HepG2 (cell line): ENCODE measurements at regions not wholly inside any gene's neighbourhood (a gene's known extent, or its start where the extent isn't known, plus 50 kb on each side); places are given as distances from the start of the nearest gene placed in this dataset.

ENCODE experiments used
- ATAD3A ChIP-seq: sonication (generic); formaldehyde crosslinking; IDR thresholded peaks from 2 replicates; pipeline ENCODE4 v1.4.0; 2020; ENCODE audit warnings: missing genetic modification reagents
- CEBPZ ChIP-seq: IDR thresholded peaks from 2 replicates; pipeline ENCODE4 v1.6.1; 2012; ENCODE audit warnings: low read length, improper control_type of control experiment
- FUBP1 ChIP-seq: sonication (generic); formaldehyde crosslinking; IDR thresholded peaks from 2 replicates; pipeline ENCODE4 v1.5.1; 2020; ENCODE audit warnings: missing genetic modification reagents, mild to moderate bottlenecking, borderline replicate concordance
- ISL2 ChIP-seq: sonication (generic); formaldehyde crosslinking; IDR thresholded peaks from 2 replicates; pipeline ENCODE4 v1.5.0; 2020; ENCODE audit warnings: missing genetic modification reagents
- REPIN1 ChIP-seq: sonication (generic); formaldehyde crosslinking; IDR thresholded peaks from 2 replicates; pipeline ENCODE4 v1.8.0; 2022; ENCODE audit warnings: missing genetic modification reagents, low read depth, mild to moderate bottlenecking, borderline replicate concordance
- SNAPC5 ChIP-seq: sonication (generic); formaldehyde crosslinking; IDR thresholded peaks from 2 replicates; pipeline ENCODE4 v1.8.1; 2023; ENCODE audit warnings: mild to moderate bottlenecking, missing genetic modification reagents, borderline replicate concordance
- THAP7 ChIP-seq: sonication (generic); formaldehyde crosslinking; IDR thresholded peaks from 2 replicates; pipeline ENCODE4 v1.8.1; 2023; ENCODE audit warnings: mild to moderate bottlenecking, missing genetic modification reagents
- ZNF281 ChIP-seq: sonication (generic); formaldehyde crosslinking; IDR thresholded peaks from 2 replicates; pipeline ENCODE4 v1.4.0; 2020; ENCODE audit warnings: missing genetic modification reagents, borderline replicate concordance
- ZNF350 ChIP-seq: sonication (generic); formaldehyde crosslinking; IDR thresholded peaks from 2 replicates; pipeline ENCODE4 v1.4.0; 2020; ENCODE audit warnings: mild to moderate bottlenecking, low read depth, missing genetic modification reagents, borderline replicate concordance
- TF ChIP-seq, protein P1 (sequence below): sonication (generic); formaldehyde crosslinking; IDR thresholded peaks from 2 replicates; pipeline ENCODE4 v1.4.0; 2020; ENCODE audit warnings: missing genetic modification reagents
- TF ChIP-seq, protein P2 (sequence below): sonication (generic); formaldehyde crosslinking; IDR thresholded peaks from 2 replicates; pipeline ENCODE4 v1.5.1; 2020; ENCODE audit warnings: mild to moderate bottlenecking, missing genetic modification reagents, moderate library complexity

- TF ChIP-seq, protein P1, sequence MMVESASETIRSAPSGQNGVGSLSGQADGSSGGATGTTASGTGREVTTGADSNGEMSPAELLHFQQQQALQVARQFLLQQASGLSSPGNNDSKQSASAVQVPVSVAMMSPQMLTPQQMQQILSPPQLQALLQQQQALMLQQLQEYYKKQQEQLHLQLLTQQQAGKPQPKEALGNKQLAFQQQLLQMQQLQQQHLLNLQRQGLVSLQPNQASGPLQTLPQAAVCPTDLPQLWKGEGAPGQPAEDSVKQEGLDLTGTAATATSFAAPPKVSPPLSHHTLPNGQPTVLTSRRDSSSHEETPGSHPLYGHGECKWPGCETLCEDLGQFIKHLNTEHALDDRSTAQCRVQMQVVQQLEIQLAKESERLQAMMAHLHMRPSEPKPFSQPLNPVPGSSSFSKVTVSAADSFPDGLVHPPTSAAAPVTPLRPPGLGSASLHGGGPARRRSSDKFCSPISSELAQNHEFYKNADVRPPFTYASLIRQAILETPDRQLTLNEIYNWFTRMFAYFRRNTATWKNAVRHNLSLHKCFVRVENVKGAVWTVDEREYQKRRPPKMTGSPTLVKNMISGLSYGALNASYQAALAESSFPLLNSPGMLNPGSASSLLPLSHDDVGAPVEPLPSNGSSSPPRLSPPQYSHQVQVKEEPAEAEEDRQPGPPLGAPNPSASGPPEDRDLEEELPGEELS (CRISPR knock-in tag): 0 out of 2 replicates have a peak, but pooled peaks have one; percentile 25
- TF ChIP-seq ZNF350 (CRISPR knock-in tag): 0 out of 2 replicates have a peak, but pooled peaks have one; percentile 24
- 0 out of 2 replicates have a peak, but pooled peaks have one; percentile 40 for TF ChIP-seq ISL2 (CRISPR knock-in tag)
- TF ChIP-seq FUBP1 (CRISPR knock-in tag): no peak
- no peak for TF ChIP-seq ATAD3A (CRISPR knock-in tag)
- TF ChIP-seq, protein P2, sequence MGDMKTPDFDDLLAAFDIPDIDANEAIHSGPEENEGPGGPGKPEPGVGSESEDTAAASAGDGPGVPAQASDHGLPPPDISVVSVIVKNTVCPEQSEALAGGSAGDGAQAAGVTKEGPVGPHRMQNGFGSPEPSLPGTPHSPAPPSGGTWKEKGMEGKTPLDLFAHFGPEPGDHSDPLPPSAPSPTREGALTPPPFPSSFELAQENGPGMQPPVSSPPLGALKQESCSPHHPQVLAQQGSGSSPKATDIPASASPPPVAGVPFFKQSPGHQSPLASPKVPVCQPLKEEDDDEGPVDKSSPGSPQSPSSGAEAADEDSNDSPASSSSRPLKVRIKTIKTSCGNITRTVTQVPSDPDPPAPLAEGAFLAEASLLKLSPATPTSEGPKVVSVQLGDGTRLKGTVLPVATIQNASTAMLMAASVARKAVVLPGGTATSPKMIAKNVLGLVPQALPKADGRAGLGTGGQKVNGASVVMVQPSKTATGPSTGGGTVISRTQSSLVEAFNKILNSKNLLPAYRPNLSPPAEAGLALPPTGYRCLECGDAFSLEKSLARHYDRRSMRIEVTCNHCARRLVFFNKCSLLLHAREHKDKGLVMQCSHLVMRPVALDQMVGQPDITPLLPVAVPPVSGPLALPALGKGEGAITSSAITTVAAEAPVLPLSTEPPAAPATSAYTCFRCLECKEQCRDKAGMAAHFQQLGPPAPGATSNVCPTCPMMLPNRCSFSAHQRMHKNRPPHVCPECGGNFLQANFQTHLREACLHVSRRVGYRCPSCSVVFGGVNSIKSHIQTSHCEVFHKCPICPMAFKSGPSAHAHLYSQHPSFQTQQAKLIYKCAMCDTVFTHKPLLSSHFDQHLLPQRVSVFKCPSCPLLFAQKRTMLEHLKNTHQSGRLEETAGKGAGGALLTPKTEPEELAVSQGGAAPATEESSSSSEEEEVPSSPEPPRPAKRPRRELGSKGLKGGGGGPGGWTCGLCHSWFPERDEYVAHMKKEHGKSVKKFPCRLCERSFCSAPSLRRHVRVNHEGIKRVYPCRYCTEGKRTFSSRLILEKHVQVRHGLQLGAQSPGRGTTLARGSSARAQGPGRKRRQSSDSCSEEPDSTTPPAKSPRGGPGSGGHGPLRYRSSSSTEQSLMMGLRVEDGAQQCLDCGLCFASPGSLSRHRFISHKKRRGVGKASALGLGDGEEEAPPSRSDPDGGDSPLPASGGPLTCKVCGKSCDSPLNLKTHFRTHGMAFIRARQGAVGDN (CRISPR knock-in tag): peak; percentile 67
- TF ChIP-seq SNAPC5 (CRISPR knock-in tag): no peak
- TF ChIP-seq REPIN1 (CRISPR knock-in tag): no peak
- no peak for TF ChIP-seq CEBPZ
- TF ChIP-seq THAP7 (CRISPR knock-in tag): no peak
- TF ChIP-seq ZNF281: peak; percentile 95
Observed at GRCh38 chr7:66502230-66503035, 126.2 kb upstream of the KCTD7 start (continued).
